NCI-H69 (cell line): ENCODE measurements at regions not wholly inside any gene's neighbourhood (a gene's known extent, or its start where the extent isn't known, plus 50 kb on each side); places are given as distances from the start of the nearest gene placed in this dataset.
"Not testable (repeated sequence)": the region's sequence is repeated elsewhere in the genome, so short reads cannot be mapped to it uniquely, and the experiment has no call there.

Experiments
- DNase-seq: peaks from one replicate; lab custom pipeline; 2025; lab: John Stamatoyannopoulos, UW

GRCh38 chr6:16824845-16825685 is 63.8 kb upstream of the ATXN1 start:
- DNase-seq = no peak

- DNase-seq = peak; percentile 41
Measured at GRCh38 chr6:16823718-16824352, 62.6 kb upstream of the ATXN1 start.

- DNase-seq = no peak
Measured at GRCh38 chr6:16822975-16823717, 61.9 kb upstream of the ATXN1 start.

- no peak for DNase-seq
Measured at GRCh38 chr6:16822529-16822928, 61.3 kb upstream of the ATXN1 start.

- DNase-seq = no peak
Measured at GRCh38 chr6:16821834-16822264, 60.6 kb upstream of the ATXN1 start.

- not testable (repeated sequence) for DNase-seq
Measured at GRCh38 chr6:16820262-16820661, 59.0 kb upstream of the ATXN1 start.

- peak; percentile 49 for DNase-seq
Measured at GRCh38 chr6:16819752-16820151, 58.5 kb upstream of the ATXN1 start.

GRCh38 chr6:16818992-16819626 is 57.8 kb upstream of the ATXN1 start:
- DNase-seq = no peak

- DNase-seq = no peak
Measured at GRCh38 chr6:16817594-16817993, 56.3 kb upstream of the ATXN1 start.

GRCh38 chr6:16816891-16817290 is 55.6 kb upstream of the ATXN1 start:
- no peak for DNase-seq

GRCh38 chr6:16812993-16813392 is 51.7 kb upstream of the ATXN1 start:
- DNase-seq = no peak

GRCh38 chr6:16811277-16811979 is 50.2 kb upstream of the ATXN1 start:
- no peak for DNase-seq
